Neural progenitor cell (in vitro differentiated cells): ENCODE measurements at regions not wholly inside any gene's neighbourhood (a gene's known extent, or its start where the extent isn't known, plus 50 kb on each side); places are given as distances from the start of the nearest gene placed in this dataset.

Experiments
- DNase-seq: peaks from one replicate; pipeline ENCODE4 v3.0.0-alpha.2; 2016; ENCODE audit warnings: low spot score
- H2AFZ ChIP-seq: fragments of 200-600 bp; sonication (generic); replicated peaks from 2 replicates; pipeline ENCODE4 v1.6.1; 2016; ENCODE audit warnings: antibody characterized with exemption
- H3F3A ChIP-seq: fragments of 200-600 bp; sonication (generic); 2 replicates; pipeline ENCODE4 v1.6.1; 2016; ENCODE audit warnings: antibody characterized with exemption, low read depth
- H3K27ac ChIP-seq: fragments of 200-600 bp; sonication (generic); 2 replicates; pipeline ENCODE4 v1.5.1; 2016; ENCODE audit warnings: mild to moderate bottlenecking
- H3K27me3 ChIP-seq: fragments of 200-600 bp; sonication (generic); 2 replicates; pipeline ENCODE4 v1.6.1; 2016; ENCODE audit warnings: mild to moderate bottlenecking, moderate library complexity
- H3K36me3 ChIP-seq: fragments of 200-600 bp; sonication (generic); 2 replicates; pipeline ENCODE4 v1.5.1; 2016
- H3K4me1 ChIP-seq: fragments of 200-600 bp; sonication (generic); 2 replicates; pipeline ENCODE4 v1.6.1; 2016; ENCODE audit warnings: mixed run types
- H3K4me2 ChIP-seq: fragments of 200-600 bp; sonication (generic); 2 replicates; pipeline ENCODE4 v1.6.1; 2016
- H3K4me3 ChIP-seq: fragments of 200-600 bp; sonication (generic); 2 replicates; pipeline ENCODE4 v1.5.1; 2016
- H3K79me2 ChIP-seq: fragments of 200-600 bp; sonication (generic); 2 replicates; pipeline ENCODE4 v1.6.1; 2016; ENCODE audit warnings: low read depth
- H3K9ac ChIP-seq: fragments of 200-600 bp; sonication (generic); 2 replicates; pipeline ENCODE4 v1.6.1; 2016
- H3K9me3 ChIP-seq: fragments of 200-600 bp; sonication (generic); 2 replicates; pipeline ENCODE4 v1.5.1; 2016; ENCODE audit warnings: low read depth
- H4K20me1 ChIP-seq: fragments of 200-600 bp; sonication (generic); 2 replicates; pipeline ENCODE4 v1.6.1; 2016; ENCODE audit warnings: low read depth
- H3K27ac Mint-ChIP-seq: 3 replicates; pipeline ENCODE4 v1.8.0; 2021; ENCODE audit warnings: mixed read lengths
- H3K27me3 Mint-ChIP-seq: 2 replicates; pipeline ENCODE4 v1.8.0; 2022; ENCODE audit warnings: low read depth, mild to moderate bottlenecking, inconsistent platforms, moderate library complexity, mixed read lengths; ENCODE audit not compliant: insufficient read depth
- H3K36me3 Mint-ChIP-seq: 3 replicates; pipeline ENCODE4 v1.8.0; 2021; ENCODE audit warnings: mixed read lengths
- H3K4me1 Mint-ChIP-seq: 3 replicates; pipeline ENCODE4 v1.8.0; 2021; ENCODE audit warnings: mixed read lengths
- H3K4me3 Mint-ChIP-seq: 3 replicates; pipeline ENCODE4 v1.8.0; 2021; ENCODE audit warnings: mild to moderate bottlenecking, moderate library complexity, mixed read lengths
- H3K9me3 Mint-ChIP-seq: 3 replicates; pipeline ENCODE4 v1.8.0; 2020; ENCODE audit warnings: mixed read lengths
- EZH2 ChIP-seq: fragments of 200-600 bp; sonication (generic); IDR thresholded peaks from 2 replicates; pipeline ENCODE4 v1.6.1; 2017; ENCODE audit warnings: antibody characterized with exemption, mild to moderate bottlenecking, moderate library complexity
- EZH2phosphoT487 ChIP-seq: fragments of 200-600 bp; sonication (generic); IDR thresholded peaks from 2 replicates; pipeline ENCODE4 v1.6.1; 2017; ENCODE audit warnings: antibody characterized with exemption
- TF ChIP-seq, protein P1 (sequence below): fragments of 200-600 bp; sonication (generic); IDR thresholded peaks from 2 replicates; pipeline ENCODE4 v1.5.1; 2017; ENCODE audit warnings: antibody characterized with exemption, mild to moderate bottlenecking

DNA sequence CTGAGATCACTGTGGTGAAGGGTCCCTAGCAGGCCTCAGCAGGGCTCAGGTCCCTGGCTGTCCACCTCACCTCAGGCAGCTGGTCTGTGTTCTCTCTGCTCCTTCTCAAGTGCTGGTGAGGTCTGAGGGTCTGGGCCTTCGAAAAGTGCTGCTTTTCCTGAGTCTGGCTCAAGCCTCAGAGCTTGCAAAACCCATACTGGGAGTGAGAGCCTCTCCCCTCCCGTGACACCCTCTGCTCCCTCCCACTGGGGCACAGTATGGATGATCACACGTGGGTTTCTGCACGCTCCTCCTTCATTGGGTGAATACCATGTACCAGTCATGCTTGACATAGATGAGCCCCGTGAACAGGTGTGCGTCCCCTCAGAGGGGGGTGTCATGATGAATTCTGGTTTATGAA is 73.3 kb upstream of the WASF3 start:
- Histone ChIP-seq H3K27ac (no peak overlapping the region), H3F3A (no peaks in the 10 kb centered on the region), H3K9ac (no peak overlapping the region), H3K36me3 (no peaks in the 10 kb centered on the region), H3K4me3 (no peak overlapping the region), H3K4me1 (peaks cover 4% of the 10 kb centered on the region), H4K20me1 (no peaks in the 10 kb centered on the region), H2AFZ (no peak overlapping the region), H3K27me3 (no peaks in the 10 kb centered on the region), H3K79me2 (no peaks in the 10 kb centered on the region), H3K9me3 (no peaks in the 10 kb centered on the region), H3K4me2 (no peak overlapping the region)
- Mint-ChIP-seq H3K4me1 (peaks cover 9% of the 10 kb centered on the region), H3K4me3 (no peak overlapping the region), H3K36me3 (no peaks in the 10 kb centered on the region), H3K27ac (no peak overlapping the region), H3K27me3 (peaks cover 5% of the 10 kb centered on the region), H3K9me3 (no peaks in the 10 kb centered on the region)
- no peak for DNase-seq
- no peak for TF ChIP-seq EZH2phosphoT487
- no peak for TF ChIP-seq EZH2
- TF ChIP-seq, protein P1, sequence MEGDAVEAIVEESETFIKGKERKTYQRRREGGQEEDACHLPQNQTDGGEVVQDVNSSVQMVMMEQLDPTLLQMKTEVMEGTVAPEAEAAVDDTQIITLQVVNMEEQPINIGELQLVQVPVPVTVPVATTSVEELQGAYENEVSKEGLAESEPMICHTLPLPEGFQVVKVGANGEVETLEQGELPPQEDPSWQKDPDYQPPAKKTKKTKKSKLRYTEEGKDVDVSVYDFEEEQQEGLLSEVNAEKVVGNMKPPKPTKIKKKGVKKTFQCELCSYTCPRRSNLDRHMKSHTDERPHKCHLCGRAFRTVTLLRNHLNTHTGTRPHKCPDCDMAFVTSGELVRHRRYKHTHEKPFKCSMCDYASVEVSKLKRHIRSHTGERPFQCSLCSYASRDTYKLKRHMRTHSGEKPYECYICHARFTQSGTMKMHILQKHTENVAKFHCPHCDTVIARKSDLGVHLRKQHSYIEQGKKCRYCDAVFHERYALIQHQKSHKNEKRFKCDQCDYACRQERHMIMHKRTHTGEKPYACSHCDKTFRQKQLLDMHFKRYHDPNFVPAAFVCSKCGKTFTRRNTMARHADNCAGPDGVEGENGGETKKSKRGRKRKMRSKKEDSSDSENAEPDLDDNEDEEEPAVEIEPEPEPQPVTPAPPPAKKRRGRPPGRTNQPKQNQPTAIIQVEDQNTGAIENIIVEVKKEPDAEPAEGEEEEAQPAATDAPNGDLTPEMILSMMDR = no peak

DNA sequence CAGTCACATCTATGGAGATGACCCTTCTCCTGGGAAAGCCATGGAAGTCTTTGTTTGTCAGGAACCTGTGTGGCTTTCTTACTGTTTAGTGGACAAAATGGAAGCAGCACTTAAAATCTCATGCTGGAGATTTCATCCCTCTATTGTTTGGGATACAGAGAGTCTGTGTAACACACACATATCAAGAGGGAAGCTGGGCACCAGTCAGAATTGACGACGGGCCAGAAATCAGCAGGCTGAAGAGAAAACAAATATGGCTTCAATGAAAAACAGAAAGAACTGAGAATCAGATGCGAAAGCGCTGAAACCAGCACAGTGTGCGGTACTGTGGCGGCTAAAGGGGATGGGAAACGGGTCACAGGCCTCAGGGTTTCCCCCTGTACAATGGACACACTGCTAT is 72.2 kb upstream of the WASF3 start:
- Mint-ChIP-seq H3K36me3 (no peaks in the 10 kb centered on the region), H3K4me3 (peak overlapping the region; percentile 10), H3K27ac (peak overlapping the region; percentile 54), H3K27me3 (peaks cover 6% of the 10 kb centered on the region), H3K9me3 (no peaks in the 10 kb centered on the region), H3K4me1 (peaks cover 9% of the 10 kb centered on the region)
- no peaks in the 10 kb centered on the region for H3K27me3 ChIP-seq
- no peak overlapping the region for H3K27ac ChIP-seq
- H3K4me2 ChIP-seq = no peak overlapping the region
- no peaks in the 10 kb centered on the region for H3K79me2 ChIP-seq
- DNase-seq = no peak
- H4K20me1 ChIP-seq = no peaks in the 10 kb centered on the region
- peak overlapping the region; percentile 54 for H2AFZ ChIP-seq
- H3K4me1 ChIP-seq = peaks cover 4% of the 10 kb centered on the region
- H3K9me3 ChIP-seq = no peaks in the 10 kb centered on the region
- H3F3A ChIP-seq = no peaks in the 10 kb centered on the region
- TF ChIP-seq EZH2phosphoT487 (no peak), EZH2 (no peak)
- TF ChIP-seq, protein P1 = no peak
- no peak overlapping the region for H3K9ac ChIP-seq
- no peak overlapping the region for H3K4me3 ChIP-seq
- no peaks in the 10 kb centered on the region for H3K36me3 ChIP-seq

DNA sequence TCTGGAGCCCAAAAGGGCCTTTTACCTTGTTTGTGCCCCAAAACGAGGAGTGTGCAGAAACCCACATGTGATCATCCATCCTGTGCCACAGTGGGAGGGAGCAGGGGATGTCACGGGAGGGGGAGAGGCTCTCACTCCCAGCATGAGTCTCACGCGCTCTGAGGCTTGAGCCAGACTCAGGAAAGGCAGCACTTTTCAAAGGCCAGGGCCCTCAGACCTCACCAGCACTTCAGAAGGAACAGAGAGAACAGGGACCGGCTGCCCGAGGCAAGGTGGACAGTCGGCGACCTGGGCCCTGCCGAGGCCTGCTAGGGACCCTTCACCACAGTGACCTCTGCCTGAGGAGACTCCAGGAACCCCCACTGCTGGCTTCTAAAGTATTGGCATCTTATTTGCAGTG is 71.7 kb upstream of the WASF3 start:
- peak overlapping the region; percentile 54 for H2AFZ ChIP-seq
- H3K4me1 Mint-ChIP-seq = peaks cover 9% of the 10 kb centered on the region
- no peaks in the 10 kb centered on the region for H3K27me3 ChIP-seq
- H3K4me2 ChIP-seq = no peak overlapping the region
- no peak for DNase-seq
- TF ChIP-seq EZH2 (no peak), EZH2phosphoT487 (no peak)
- TF ChIP-seq, protein P1 = no peak
- H3K27ac ChIP-seq = no peak overlapping the region
- no peaks in the 10 kb centered on the region for H4K20me1 ChIP-seq
- no peak overlapping the region for H3K9ac ChIP-seq
- H3K4me1 ChIP-seq = peaks cover 4% of the 10 kb centered on the region
- H3K27me3 Mint-ChIP-seq = peaks cover 6% of the 10 kb centered on the region
- no peaks in the 10 kb centered on the region for H3K9me3 ChIP-seq
- H3K36me3 ChIP-seq = no peaks in the 10 kb centered on the region
- no peaks in the 10 kb centered on the region for H3K79me2 ChIP-seq
- H3K27ac Mint-ChIP-seq = no peak overlapping the region
- H3K4me3 Mint-ChIP-seq = no peak overlapping the region
- no peak overlapping the region for H3K4me3 ChIP-seq
- H3F3A ChIP-seq = no peaks in the 10 kb centered on the region
- no peaks in the 10 kb centered on the region for H3K9me3 Mint-ChIP-seq
- H3K36me3 Mint-ChIP-seq = no peaks in the 10 kb centered on the region

DNA sequence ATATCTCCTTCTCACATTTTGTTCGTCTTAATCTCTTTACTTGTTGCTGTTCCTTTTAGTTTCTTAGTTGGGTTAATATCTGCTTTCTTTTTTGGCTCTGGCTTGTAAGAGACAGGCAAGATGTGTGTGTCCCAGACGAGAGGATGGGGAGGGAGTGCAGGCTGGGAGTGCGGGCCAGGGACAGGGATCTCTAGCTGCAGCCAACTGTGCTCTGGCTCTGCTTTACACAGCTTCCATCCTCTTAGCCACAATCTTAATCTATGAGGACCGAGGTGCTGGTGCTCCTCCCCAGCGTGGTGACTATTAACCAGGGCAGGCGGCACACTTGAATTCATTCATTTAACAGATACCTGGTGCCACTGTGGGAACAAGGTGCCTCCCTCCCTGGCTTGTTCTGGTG is 70.9 kb upstream of the WASF3 start:
- H3K27me3 ChIP-seq = no peaks in the 10 kb centered on the region
- no peak overlapping the region for H3K27ac Mint-ChIP-seq
- peaks cover 6% of the 10 kb centered on the region for H3K27me3 Mint-ChIP-seq
- no peaks in the 10 kb centered on the region for H3K36me3 Mint-ChIP-seq
- no peaks in the 10 kb centered on the region for H3F3A ChIP-seq
- H3K4me3 ChIP-seq = no peak overlapping the region
- H3K79me2 ChIP-seq = no peaks in the 10 kb centered on the region
- peaks cover 9% of the 10 kb centered on the region for H3K4me1 Mint-ChIP-seq
- H3K9me3 ChIP-seq = no peaks in the 10 kb centered on the region
- H3K4me3 Mint-ChIP-seq = no peak overlapping the region
- H3K27ac ChIP-seq = no peak overlapping the region
- no peak overlapping the region for H3K4me2 ChIP-seq
- no peak overlapping the region for H3K9ac ChIP-seq
- no peaks in the 10 kb centered on the region for H4K20me1 ChIP-seq
- peaks cover 4% of the 10 kb centered on the region for H3K4me1 ChIP-seq
- H2AFZ ChIP-seq = peak overlapping the region; percentile 54
- TF ChIP-seq EZH2 (no peak), EZH2phosphoT487 (no peak)
- TF ChIP-seq, protein P1 = no peak
- no peaks in the 10 kb centered on the region for H3K9me3 Mint-ChIP-seq
- no peaks in the 10 kb centered on the region for H3K36me3 ChIP-seq
- no peak for DNase-seq
